HUDEP-2 (cell line): ENCODE measurements at regions not wholly inside any gene's neighbourhood (a gene's known extent, or its start where the extent isn't known, plus 50 kb on each side); places are given as distances from the start of the nearest gene placed in this dataset.
"Not testable (repeated sequence)": the region's sequence is repeated elsewhere in the genome, so short reads cannot be mapped to it uniquely, and the experiment has no call there.

Experiments
- DNase-seq, 76 experiments: peaks; one replicate each; lab custom pipeline; 2025; ENCODE audit not compliant: unreplicated experiment in 76 of 76; lab: John Stamatoyannopoulos, UW

- DNase-seq, result no peak
These were observed 89.9 kb upstream of the CPEB2 start for GRCh38 chr4:14912426-14912825.

GRCh38 chr4:14915018-14915417 is 87.3 kb upstream of the CPEB2 start:
- DNase-seq, result no peak

- no peak for DNase-seq
These were observed 85.6 kb upstream of the CPEB2 start for GRCh38 chr4:14916554-14917297.

- no peak for DNase-seq
These were observed 85.0 kb upstream of the CPEB2 start for GRCh38 chr4:14917298-14917633.

GRCh38 chr4:14918336-14918735 is 83.9 kb upstream of the CPEB2 start:
- DNase-seq, result no peak

- no peak for DNase-seq
These were observed 82.5 kb upstream of the CPEB2 start for GRCh38 chr4:14919785-14920184.

GRCh38 chr4:14920237-14920636 is 82.0 kb upstream of the CPEB2 start:
- DNase-seq, result peak in 3 of 76 experiments; percentile 15 to 36 (median 24)

GRCh38 chr4:14920759-14921320 is 81.4 kb upstream of the CPEB2 start:
- DNase-seq, result no peak

- not testable (repeated sequence) for DNase-seq
These were observed 80.5 kb upstream of the CPEB2 start for GRCh38 chr4:14921781-14922180.

- DNase-seq, result no peak
These were observed 78.0 kb upstream of the CPEB2 start for GRCh38 chr4:14924076-14924811.

- DNase-seq, result no peak
These were observed 77.4 kb upstream of the CPEB2 start for GRCh38 chr4:14924812-14925344.

- DNase-seq, result no peak
These were observed 76.8 kb upstream of the CPEB2 start for GRCh38 chr4:14925471-14925870.

- DNase-seq, result no peak
These were observed 75.9 kb upstream of the CPEB2 start for GRCh38 chr4:14926368-14926767.

- DNase-seq, result no peak
These were observed 74.2 kb upstream of the CPEB2 start for GRCh38 chr4:14928035-14928434.

- no peak for DNase-seq
These were observed 72.6 kb upstream of the CPEB2 start for GRCh38 chr4:14929669-14930068.

GRCh38 chr4:14934704-14935390 is 67.4 kb upstream of the CPEB2 start:
- no peak for DNase-seq

- no peak for DNase-seq
These were observed 58.5 kb upstream of the CPEB2 start for GRCh38 chr4:14943749-14944148.

- no peak for DNase-seq
These were observed 49.9 kb upstream of the CPEB2 start for GRCh38 chr4:14952352-14952751.
